Activated CD4-positive, CD25-positive, alpha-beta regulatory T cell treated with anti-CD3 and anti-CD28 coated beads, Interleukin-2, amount 50 U/mL, for 72 hours (primary cell): ENCODE measurements at regions not wholly inside any gene's neighbourhood (a gene's known extent, or its start where the extent isn't known, plus 50 kb on each side); places are given as distances from the start of the nearest gene placed in this dataset.
"Not testable (repeated sequence)": the region's sequence is repeated elsewhere in the genome, so short reads cannot be mapped to it uniquely, and the experiment has no call there.

Experiments used
- DNase-seq: peaks from one replicate; pipeline ENCODE4 v3.0.0; 2021

DNA sequence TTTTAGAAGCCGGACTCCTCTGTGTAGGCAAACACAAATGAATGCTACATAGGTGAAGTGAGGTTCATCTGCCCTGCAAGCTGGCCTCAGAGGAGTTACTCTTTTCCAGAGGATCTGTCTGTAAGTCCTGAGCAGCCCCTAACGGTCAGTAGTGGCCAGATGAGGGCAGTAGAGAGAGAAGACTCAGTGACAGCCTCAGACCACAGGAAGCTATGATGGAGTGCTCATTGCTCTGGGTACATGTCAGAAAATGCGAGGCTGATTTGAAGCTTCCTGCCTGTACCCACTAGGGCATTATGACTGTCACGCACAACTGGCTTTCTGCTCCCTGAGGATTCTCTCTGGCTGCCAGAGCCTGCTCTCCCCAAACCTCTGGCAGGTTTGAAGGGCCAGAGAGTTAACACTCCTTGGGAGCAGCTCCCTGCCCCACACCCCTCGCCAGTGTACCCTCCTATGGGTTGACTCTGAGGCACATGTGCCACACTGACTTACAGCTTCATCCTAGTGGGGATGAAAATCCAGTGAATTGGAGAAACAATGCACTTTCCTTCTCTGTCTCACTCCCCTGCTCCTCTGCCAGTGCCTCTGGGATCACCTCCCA is 141.5 kb downstream of the GABRG2 start:
- DNase-seq, result no peak

DNA sequence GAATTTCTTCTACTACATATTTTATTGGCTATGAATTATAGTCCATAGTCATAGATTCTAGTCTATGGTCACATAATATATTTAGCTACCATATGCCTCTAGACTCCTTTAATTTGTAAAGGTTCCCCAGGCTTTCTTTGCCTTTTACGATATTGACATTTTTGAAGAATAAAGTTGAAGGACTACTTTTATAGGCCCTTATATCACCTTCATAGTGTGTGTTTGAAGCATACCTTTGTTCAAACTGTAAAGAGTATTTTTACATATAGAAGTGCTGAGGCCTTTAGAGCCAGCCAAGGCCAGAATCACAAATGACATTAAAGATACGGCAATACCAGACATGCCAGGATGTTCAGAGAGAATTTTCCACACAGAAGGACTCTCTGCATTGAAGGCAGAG is 147.0 kb downstream of the GABRG2 start:
- DNase-seq, result no peak

DNA sequence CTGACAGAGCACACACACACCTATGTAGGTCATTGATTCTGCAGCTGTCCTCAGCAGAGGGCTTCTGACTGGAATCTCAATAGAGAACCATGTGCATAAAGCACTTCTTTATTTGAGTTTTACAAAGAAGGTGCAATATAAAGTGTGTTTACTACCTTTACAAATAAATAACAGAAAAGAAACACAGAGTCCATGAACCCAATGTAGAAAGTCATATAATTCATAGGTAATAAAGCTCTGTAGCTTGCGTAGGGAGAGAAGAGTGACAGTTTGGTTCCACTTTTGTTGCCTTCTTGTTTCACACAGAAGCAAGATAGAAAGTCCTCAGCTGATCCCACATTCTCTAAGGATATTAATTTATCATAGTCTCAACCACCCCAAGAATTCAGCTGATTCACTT is 149.5 kb downstream of the GABRG2 start:
- DNase-seq, result no peak

DNA sequence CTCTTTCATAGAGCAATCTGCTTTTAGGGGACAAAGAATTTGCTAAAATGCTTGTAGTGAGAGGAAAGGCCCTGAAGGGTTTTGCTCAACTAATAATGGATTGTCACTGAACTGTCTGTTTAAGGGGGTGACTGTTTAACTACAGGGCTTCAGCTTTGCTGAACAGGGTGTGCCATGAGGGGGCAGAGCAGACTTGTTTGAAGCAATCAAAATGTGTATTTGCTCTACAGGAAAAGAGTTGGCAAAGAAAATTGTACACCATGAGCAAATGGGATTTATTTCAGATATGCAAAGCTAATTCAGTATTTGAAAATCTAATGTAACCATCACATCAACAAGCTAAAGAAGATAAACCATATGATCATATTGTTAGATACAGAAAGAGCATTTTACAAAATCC is 154.3 kb downstream of the GABRG2 start:
- DNase-seq, result no peak

DNA sequence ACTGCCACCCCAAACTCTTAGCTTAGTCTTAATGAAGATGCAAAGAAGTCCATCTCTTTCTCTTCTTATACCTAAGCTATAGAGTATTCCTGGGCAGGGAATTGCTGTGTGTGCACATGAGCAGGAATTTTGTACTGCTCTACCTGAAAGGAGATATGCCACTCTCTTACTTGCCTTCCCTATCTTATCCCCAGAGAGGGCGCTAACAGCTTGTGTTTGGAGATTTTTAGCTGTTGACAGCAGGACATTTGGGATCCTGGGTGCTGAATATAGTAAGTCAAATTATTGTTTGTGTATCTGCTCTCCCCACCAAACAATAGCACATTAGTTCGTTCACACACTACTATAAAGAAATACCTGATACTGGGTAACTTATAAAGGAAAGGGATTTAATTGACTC is 159.5 kb downstream of the GABRG2 start:
- DNase-seq, result no peak

DNA sequence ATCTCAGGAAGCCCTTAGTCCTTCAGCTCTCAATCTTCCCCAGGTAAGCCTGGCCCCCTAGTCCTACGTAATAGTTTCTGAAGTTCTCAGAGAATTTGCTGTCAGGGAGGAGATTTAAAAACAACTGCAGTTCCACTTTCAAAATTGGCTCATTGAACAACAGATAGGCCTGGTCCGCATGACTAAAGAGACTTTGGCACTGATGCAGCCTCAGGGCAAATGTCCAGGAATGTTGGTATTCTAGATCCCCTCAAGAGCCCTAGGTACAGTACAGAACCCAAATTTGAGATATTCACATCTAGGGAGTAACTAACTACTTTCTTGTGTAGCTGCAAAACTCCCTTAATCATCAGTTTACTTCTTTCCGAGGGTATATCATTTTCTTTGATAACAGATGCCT is 162.8 kb downstream of the GABRG2 start:
- no peak for DNase-seq

DNA sequence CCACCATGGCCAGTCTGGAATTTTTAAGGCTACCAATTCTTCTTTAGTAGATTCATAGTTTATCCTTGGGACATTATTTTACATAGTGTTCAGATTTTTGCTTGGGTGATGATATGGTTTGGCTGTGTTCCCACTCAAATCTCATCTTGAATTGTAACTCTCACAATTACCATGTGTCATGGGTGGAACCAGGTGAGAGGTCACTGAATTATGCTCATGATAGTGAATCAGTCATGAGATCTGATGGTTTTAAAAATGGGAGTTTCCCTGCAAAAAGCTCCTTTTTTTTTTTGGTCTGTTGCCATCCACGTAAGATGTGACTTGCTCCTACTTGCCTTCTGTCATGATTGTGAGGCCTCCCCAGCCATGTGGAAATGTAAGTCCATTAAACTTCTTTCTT is 163.9 kb downstream of the GABRG2 start:
- no peak for DNase-seq

DNA sequence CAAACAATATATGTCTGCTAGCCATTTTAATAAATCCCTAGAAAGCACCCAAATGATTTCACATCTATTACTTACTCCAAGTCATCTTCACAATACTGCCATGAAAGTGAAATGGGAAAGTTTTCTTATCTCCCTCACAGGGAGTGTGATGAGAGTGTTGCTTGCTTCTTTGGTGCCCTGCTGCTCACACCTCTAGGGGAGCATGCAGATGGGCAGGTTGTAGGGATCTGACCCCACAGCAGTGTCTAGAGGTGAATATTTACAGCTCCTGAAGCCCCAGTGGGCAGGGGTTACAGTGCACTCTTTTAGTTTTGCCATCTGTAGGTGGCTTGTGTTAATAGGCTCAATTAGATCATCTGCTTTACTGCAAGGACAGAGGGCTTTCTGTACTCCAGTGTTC is 173.2 kb downstream of the GABRG2 start:
- DNase-seq, result no peak

DNA sequence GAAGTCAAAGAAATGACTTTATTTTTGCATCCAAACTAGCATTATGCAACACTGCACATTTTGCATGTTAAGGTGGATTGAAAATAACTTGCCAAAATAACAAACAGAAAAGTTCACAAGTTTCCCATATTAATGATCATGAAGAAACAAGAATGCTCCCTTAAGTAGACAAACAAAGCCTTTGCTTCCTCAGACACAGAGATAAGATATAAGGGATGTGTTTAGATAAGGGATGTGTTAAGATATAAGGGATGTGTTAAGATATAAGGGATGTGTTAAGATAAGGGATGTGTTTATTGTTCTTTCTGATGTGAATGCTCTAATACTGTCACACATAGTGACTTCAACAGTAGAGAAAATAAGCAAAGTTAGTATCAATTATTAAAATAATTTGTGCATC is 174.8 kb downstream of the GABRG2 start:
- DNase-seq, result no peak

DNA sequence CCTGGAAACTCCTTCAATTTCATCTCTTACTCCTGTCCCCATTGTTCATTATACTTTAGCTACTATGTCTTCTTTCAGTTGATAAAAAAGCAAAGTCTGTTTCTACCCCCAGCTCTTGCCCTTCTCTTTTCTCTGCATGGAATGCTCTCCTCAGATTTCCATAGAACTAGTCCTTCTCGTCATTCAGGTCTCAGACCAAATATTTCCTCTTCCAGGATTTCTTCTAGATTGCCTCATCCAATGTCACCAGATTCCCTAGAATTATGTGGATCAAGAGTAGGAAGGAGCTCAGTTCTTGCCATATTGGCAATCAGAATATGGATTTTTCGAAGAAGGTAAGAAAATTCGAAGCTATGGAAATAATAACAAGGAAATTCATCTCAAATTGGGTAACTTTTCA is 176.1 kb downstream of the GABRG2 start:
- no peak for DNase-seq

DNA sequence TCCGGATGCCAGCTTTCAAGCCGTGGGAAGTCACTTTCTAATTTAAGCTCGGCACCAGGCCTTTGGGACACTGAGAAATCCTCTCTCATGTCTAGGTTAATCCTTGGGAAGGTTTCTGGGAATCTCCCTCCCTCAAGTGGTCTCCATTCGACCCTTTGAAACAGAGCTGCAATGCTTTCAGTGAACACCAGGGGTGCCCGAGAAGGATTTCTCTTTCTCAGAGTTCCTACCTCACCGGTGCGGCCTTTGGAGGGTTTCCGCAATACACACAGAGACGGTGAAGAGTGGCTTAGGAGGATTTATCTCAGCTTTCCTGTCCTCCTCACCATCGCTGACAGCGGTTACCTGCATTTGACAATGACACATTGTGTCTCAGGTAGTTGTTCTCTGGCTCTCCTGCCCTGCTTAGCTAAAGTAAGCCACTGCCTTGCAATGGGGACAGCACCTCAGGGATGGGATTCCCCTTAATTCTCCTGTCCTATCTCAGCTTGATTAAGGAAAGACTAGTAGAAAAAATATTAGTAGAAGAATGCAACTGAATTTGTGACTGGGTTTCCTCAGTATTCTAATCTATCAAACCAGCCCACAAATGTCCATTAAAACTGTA is 180.6 kb downstream of the GABRG2 start:
- no peak for DNase-seq

DNA sequence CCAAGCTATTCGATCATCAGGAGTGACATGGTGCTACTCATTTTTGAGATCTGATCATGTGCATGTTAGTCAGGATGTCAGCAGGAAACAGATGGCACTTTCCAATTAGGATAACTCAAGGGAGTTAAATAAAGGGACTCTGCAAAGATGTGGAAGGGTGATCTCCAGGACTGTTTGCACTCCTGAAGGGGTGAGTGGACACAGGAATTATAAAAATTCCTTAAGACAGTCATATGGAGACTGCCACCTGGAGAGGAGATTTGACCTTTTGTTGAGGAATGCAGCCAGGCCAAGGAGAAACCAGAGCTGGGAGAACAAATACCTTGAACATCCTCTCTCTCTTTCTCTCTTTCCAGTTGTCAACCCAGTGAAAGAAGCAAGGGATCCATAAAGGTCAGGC is 189.1 kb downstream of the GABRG2 start:
- no peak for DNase-seq

DNA sequence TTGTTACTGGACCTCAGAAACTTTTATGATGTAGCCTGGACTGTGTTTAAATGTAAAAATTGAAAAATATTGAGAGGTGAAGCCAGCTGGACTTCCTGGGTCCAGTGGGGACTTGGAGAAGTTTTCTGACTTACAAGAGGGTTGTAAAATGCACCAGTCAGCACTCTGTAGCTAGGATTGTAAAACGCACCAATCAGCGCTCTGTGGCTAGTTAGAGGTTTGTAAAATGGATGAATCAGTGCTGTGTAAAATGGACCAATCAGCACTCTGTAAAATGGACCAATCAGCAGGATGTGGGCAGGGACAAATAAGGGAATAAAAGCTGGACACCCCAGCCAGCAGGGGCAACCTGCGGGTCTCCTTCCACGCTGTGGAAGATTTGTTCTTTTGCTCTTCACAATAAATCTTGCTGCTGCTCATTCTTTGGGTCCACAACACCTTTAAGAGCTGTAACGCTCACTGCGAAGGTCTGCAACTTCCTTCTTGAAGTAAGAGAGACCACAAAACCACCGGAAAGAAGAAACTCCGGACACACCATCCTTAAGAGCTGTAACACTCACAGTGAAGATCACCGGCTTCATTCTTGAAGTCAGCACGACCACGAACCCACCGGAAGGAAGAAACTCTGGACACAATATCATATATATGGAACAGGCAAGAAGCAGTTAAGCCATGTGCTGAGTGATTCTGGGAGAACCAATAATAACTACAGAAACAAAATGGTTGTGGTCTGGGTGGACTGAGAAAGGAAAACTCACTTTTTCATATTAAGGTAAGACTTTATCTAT is 201.3 kb downstream of the GABRG2 start:
- DNase-seq, result no peak

DNA sequence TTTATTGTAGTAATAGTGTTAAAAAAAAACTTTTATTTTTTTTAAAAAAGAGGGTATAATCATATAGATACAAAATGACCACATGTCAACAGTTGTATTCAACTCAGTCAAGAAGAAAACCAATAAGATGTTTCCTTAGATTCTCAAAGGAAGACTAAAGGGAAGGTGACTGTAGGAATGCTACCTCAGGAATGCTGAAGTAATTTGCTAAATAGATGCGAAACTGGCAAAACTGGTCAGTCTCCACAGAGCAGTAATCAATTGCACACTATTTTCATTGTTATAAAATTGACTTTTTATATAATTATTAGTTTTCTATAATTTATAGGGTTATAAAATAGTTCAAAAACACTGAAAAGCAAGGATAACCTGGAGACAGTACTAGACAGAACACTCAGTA is 204.8 kb downstream of the GABRG2 start:
- no peak for DNase-seq

DNA sequence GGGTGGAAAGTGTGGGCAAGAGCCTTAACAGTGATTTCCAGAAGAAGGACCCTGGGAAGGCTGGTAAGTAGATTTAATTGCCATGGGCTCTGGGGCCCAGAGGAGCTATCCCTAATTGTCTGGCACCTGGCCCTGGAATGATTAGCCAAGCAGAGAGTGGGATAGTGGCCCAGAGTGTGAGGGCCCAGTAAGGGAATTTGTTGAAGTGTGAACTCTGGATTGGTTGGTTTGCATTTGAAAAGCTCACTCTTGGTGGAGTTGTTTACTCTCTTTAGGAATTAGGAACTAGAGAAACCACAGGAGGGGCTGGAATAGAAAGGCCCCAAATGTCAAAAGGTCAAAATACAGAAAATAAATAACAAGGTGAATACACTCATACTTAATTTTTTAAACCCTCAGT is 207.1 kb downstream of the GABRG2 start:
- no peak for DNase-seq

DNA sequence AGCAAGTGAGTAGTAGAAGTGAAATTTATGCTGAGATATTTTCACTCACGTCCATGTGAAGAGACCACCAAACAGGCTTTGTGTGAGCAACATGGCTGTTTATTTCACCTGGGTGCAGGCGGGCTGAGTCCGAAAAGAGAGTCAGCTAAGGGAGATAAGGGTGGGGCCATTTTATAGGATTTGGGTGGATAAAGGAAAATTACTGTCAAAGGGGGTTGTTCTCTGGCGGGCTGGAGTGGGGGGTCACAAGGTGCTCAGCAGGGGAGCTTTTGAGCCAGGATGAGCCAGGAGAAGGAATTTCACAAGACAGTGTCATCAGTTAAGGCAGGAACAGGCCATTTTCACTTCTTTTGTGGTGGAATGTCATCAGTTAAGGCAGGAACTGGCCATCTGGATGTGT is 207.8 kb downstream of the GABRG2 start:
- not testable (repeated sequence) for DNase-seq

DNA sequence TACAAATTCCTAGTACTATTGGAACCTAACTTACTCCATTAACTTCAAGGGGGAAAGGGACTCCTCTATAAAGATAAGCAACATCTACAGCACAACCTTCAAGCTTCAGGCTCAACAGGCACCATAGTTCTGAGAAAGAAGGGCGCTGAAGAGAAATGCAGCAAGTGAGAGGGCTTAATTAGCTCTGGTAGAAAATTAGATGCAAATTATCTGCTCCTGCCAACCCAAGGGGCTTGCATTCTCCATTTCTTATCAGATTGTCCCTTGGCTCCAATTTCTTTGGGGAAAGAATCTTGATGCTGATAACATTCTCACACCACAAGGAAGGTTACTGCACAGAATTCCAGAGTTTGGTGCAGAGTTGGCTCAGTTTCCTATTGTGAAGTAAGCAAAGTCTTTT is 214.6 kb downstream of the GABRG2 start:
- DNase-seq, result no peak

DNA sequence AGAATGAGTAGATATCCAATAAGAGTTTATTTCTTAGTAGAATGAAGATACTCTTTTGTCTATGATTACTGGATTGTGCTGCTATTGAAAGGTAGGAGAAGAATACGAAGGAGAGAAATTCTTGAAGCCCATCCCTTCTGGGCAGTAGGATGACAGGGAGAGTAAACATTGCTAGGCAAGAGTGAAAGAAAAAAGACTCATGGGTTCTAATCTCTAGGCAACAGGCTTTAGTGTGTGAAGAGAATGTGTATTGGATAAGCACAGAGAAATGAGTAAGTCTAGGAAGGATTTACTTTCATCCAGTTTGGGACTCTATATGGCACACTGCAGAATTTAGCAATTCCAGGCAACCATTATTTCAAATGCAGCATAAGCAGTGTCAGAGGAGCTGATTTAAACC is 216.0 kb downstream of the GABRG2 start:
- DNase-seq, result no peak

DNA sequence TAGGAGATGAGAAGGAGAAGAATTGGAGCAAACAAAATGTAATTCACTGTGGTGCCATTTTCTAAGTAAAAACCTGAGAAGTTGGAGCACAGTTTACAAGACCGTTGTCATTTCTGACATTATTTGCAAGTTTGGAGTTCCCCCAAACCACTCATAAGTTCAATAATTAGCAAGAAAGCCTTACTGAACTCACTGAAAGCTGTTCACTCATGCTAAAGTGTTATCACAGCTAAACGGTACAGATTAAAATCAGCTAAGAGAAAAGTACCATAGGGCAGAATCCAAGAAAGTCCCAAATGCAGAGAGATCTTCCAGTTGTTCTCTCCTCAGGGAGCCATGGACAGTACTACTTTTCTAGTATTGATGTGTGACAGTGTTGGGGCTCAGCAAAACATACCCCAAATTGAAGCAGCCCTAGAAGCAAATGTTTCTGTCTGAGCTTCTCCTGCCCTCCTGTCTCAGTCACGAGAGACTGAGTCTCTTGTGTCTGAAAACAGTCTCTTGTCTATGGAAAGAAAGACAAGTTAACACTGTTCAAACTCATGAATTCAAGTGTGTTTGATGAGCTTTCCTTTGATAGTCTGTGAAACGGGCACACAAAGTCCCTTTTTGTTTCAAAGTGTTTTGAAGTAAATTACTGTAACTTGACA is 221.2 kb downstream of the GABRG2 start:
- DNase-seq, result no peak

DNA sequence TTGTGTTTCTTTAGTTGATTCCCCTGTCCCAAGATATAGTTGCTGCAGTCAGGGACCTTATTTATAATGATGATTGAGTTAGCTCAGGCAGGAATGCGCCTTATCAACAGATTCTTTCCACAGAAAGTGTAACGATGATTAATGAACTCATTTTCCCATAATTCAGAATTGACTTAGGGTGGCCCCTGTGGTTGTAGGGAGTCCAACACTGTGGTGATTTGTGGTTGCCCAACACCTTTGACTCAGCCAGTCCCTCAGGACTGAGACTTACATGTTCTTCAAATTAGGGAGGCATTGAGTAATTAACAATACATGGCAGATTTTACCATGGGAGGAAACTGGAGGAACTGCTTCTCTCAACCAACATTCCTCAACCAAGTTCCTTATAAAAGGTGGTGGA is 221.9 kb downstream of the GABRG2 start:
- DNase-seq, result no peak

DNA sequence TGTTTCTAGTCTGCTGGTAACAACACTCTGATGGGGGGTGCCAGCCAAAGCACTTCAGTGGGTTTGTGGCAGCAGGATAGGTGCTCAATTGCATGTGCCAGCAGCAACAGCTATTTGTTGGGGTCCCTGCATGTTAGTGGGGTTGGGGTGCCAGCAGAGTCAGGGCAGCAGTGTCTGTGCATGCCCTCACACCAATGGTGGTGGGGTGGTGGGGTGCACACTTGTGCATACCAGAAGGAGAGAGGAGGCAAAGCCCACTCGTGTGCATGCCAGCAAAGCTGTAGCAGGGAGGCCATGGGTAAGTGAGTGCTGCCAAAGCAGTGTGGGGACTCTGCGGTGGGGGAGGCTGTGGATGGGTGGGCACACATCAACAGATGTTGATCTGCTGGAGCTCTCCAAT is 232.2 kb downstream of the GABRG2 start:
- DNase-seq, result no peak

DNA sequence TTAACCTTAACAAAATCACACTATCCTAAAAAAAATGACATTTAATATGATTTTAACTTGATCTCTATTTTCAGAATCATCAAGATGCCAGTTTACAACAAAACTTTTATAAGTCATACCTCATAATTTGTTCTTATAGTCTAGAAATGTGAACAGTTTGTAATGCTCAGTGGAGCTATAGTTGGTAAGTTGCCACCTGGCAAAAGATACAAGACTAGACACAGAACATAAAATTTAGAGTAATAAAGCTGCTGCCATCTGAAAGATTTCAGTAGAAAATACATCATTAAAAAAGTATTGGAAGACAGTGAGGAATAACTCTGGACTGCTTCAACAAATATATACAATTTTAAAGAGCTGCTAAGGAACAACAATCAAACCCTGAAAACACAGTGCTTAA is 233.8 kb downstream of the GABRG2 start:
- DNase-seq, result no peak

DNA sequence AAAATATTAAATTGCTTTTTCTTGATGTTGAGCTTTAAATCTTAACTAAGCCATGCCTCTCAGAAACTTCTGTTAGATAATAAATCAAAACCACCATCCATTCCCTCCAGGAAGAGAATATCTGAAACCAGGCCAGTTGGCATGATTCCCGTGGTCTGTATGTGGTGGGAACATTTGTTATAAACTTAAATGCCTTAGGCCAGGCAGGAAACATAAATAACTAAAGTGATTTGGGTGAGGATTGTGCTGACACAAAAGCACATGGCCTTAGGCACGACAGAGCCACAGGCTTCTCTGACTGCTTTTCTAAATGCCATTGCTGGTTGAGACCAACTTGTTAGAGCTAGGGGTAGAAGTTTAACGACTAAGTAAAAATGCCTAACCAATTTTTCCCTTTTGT is 255.9 kb downstream of the GABRG2 start:
- no peak for DNase-seq

DNA sequence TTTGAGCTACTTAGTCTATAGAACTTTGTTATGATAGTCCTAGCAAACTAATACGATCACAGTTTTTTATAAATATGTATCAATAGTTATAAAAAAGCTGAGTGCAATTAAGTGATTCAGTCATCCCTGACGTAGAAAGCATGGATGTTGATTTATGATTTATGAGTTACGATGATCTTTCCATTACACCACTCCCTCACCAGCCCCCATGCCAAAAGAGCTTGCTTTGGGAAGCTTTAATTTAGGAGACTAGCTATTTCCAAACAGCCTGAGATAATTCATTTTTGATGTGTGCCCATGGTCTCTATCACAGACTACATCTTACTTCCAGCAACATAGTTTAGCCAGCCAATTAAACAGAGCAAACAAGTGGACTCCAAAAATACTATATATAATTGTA is 256.8 kb downstream of the GABRG2 start:
- no peak for DNase-seq
